Mammary epithelial cell (primary cell): ENCODE measurements at regions not wholly inside any gene's neighbourhood (a gene's known extent, or its start where the extent isn't known, plus 50 kb on each side); places are given as distances from the start of the nearest gene placed in this dataset.

Source experiments
- EZH2 ChIP-seq: IDR thresholded peaks from 2 replicates; pipeline ENCODE4 v1.6.1; 2012; ENCODE audit warnings: low read length, inconsistent platforms, borderline replicate concordance
- TF ChIP-seq, protein P1 (sequence below), 2 donors: IDR thresholded peaks in 1 of 2; conservative IDR thresholded peaks in 1 of 2; 2 replicates each; pipeline ENCODE4 v1.5.1; 2011 to 2012; ENCODE audit warnings: inconsistent platforms in 2 of 2, low read length in 2 of 2, mild to moderate bottlenecking in 2 of 2, control low read depth in 1 of 2, low read depth in 1 of 2; ENCODE audit not compliant: insufficient read depth in 1 of 2; ENCODE audit errors: extremely low read depth in 1 of 2

DNA sequence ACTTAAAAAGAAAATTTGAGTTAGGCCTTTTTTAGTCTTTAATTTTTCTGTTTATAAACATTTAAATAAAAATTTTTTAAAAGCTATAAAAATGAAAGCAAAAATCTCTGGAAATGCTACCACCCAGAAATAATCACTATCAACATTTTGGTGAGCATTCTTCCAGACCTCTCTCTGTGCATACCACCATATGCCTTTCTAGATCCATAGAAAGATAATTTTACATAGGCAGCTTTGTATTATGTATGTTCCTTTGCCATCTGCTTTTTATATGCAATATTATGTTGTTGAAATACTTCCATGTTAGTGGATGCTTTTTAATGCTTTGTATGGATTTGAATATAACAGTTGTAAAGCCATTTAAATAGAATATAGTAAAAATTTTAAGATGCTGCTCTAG is 496.7 kb upstream of the HTR1E start:
- TF ChIP-seq, protein P1, sequence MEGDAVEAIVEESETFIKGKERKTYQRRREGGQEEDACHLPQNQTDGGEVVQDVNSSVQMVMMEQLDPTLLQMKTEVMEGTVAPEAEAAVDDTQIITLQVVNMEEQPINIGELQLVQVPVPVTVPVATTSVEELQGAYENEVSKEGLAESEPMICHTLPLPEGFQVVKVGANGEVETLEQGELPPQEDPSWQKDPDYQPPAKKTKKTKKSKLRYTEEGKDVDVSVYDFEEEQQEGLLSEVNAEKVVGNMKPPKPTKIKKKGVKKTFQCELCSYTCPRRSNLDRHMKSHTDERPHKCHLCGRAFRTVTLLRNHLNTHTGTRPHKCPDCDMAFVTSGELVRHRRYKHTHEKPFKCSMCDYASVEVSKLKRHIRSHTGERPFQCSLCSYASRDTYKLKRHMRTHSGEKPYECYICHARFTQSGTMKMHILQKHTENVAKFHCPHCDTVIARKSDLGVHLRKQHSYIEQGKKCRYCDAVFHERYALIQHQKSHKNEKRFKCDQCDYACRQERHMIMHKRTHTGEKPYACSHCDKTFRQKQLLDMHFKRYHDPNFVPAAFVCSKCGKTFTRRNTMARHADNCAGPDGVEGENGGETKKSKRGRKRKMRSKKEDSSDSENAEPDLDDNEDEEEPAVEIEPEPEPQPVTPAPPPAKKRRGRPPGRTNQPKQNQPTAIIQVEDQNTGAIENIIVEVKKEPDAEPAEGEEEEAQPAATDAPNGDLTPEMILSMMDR (conservative IDR thresholded peaks at IDR 0.05 in 1 of 2, IDR thresholded peaks at IDR 0.05 in 1 of 2; ENCODE audit: extremely low read depth in 1 of 2, insufficient read depth in 1 of 2, low read depth in 1 of 2, low read length in 2 of 2) = no peak
- no peak for TF ChIP-seq EZH2
